ENCODE measurements at regions not wholly inside any gene's neighbourhood (a gene's known extent, or its start where the extent isn't known, plus 50 kb on each side); places are given as distances from the start of the nearest gene placed in this dataset.

DNA sequence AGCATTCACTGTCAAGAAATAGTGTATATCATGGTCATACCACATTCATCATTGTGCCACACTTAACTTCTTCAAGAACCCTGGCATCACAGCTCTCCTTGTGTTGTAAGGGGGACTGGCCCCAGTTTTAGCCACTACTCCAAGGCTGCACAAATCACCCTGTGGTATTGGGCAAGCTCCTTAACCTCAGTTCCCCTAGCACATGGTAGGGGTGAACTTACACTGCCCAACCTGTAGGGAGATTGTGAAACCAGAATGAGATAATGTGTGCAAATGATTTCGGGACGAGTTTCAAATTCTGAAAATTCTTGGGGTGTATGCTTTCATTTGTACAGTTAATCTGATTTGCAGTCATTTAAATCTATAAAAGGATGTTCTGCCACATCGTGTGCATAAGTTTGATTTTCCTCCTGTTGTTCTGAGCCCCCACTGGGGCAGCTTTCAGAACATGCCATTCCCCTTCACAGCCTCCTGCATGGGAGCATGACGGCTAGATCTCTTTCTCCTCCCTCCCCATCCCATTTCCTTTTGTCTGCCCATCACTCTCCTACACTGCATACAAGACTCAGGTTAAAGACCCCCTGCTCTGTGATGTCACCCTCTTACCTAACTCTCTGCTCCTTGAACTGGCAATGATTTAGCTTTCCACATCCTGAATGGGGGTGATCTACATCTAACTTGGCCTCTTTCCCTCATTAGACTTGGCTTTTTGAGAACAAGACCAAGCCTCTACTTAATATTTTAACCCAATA, 290.3 kb downstream of the CHRM3 start:
- Histone ChIP-seq H4K20me1 (replicated peaks in 1 of 2; ENCODE audit: control insufficient read depth in 1 of 2, insufficient read depth in 2 of 2, low read length in 2 of 2) (no peaks in the 10 kb centered on the region), H3K4me2 (ENCODE audit: insufficient read depth in 1 of 2, low read depth in 2 of 2, low read length in 2 of 2) (no peak overlapping the region), H2BK20ac (ENCODE audit: low read length) (no peak overlapping the region), H4K8ac (ENCODE audit: extremely low read depth, insufficient read depth, low read length) (no peak overlapping the region), H3K79me2 (ENCODE audit: control insufficient read depth in 1 of 2, insufficient read depth in 2 of 2, low read length in 2 of 2) (no peaks in the 10 kb centered on the region), H2BK15ac (ENCODE audit: low read length) (no peak overlapping the region), H3K4ac (replicated peaks; ENCODE audit: insufficient read length, low read depth, low read length) (no peak overlapping the region), H2AFZ (ENCODE audit: low read length) (no peak overlapping the region), H3K23ac (ENCODE audit: insufficient read length) (no peak overlapping the region), H2BK120ac (replicated peaks; ENCODE audit: low read depth, low read length) (no peak overlapping the region), H3K27me3 (replicated peaks in 1 of 4; ENCODE audit: control insufficient read depth in 3 of 4, extremely low read depth in 1 of 4, insufficient read depth in 3 of 4, low read length in 3 of 4) (no peaks in the 10 kb centered on the region; a peak in 1 of 7 replicates), H3K56ac (replicated peaks; ENCODE audit: insufficient read length, low read depth, low read length) (no peak overlapping the region), H3K36me3 (ENCODE audit: control insufficient read depth in 2 of 4, insufficient read depth in 4 of 4, low read length in 3 of 4) (no peaks in the 10 kb centered on the region), H2BK5ac (ENCODE audit: low read depth, low read length) (no peak overlapping the region), H3K27ac (ENCODE audit: low read depth, low read length) (no peak overlapping the region), H3K14ac (ENCODE audit: insufficient read length) (no peak overlapping the region), H4K5ac (ENCODE audit: insufficient read length, low read depth, low read length) (no peak overlapping the region), H3K4me3 (ENCODE audit: extremely low read depth in 1 of 4, insufficient read depth in 2 of 4, low read depth in 3 of 4, low read length in 4 of 4) (no peak overlapping the region), H2BK12ac (ENCODE audit: low read depth, low read length) (no peak overlapping the region), H3K4me1 (replicated peaks in 1 of 4; ENCODE audit: control insufficient read depth in 3 of 4, insufficient read depth in 4 of 4, low read length in 3 of 4) (peaks cover 0 to 11% (median 0%) of the 10 kb centered on the region in 4 experiments; a peak in 2 of 7 replicates), H3K9ac (replicated peaks in 1 of 4; ENCODE audit: extremely low read depth in 1 of 4, low read depth in 3 of 4, low read length in 3 of 4) (no peak overlapping the region), H4K91ac (replicated peaks; ENCODE audit: insufficient read length, low read length) (no peak overlapping the region), H3K23me2 (ENCODE audit: low read depth, low read length) (no peaks in the 10 kb centered on the region), H3K18ac (ENCODE audit: extremely low read depth, low read length) (no peak overlapping the region), H3K79me1 (ENCODE audit: low read depth, low read length) (no peaks in the 10 kb centered on the region), H2AK5ac (ENCODE audit: low read depth, low read length) (no peak overlapping the region), H3K9me3 (ENCODE audit: insufficient read depth in 2 of 2, low read depth in 1 of 2, low read length in 1 of 2) (no peaks in the 10 kb centered on the region)
- POLR2A ChIA-PET (ENCODE audit: partially characterized antibody): no interaction called here
- FAIRE-seq (peak; percentile 74), DNase-seq (ENCODE audit: low read depth in 1 of 2, low spot score in 2 of 2) (no peak)
- CTCF ChIA-PET (ENCODE audit: partially characterized antibody): interaction anchor here (0.8 to 2.7 kb wide), 17 partner anchors 9 to 312 kb away, joined by 3 to 18 read pairs (median 4); no protein-coding TSS in a partner anchor
- WGBS, 2 experiments (ENCODE audit: extremely low coverage in 1 of 2, insufficient coverage in 1 of 2, insufficient read length in 1 of 2, insufficient replicate concordance in 2 of 2, low coverage in 1 of 2, low lambda C conversion rate in 2 of 2, missing lambda C conversion rate in 1 of 2): 71% methylated on average over 4 of the region's 4 CpGs; no CpG with 5 or more reads in 1 of the 2 experiments
- TF ChIP-seq BRCA1 (IDR thresholded peaks at IDR 0.05; ENCODE audit: low read depth, low read length): no peak
- no peak for TF ChIP-seq TBP (IDR thresholded peaks at IDR 0.05; ENCODE audit: low read depth, low read length)
- no peak for TF ChIP-seq JUN (IDR thresholded peaks at IDR 0.05; ENCODE audit: low read depth, low read length)
- TF ChIP-seq FOSL1 (IDR thresholded peaks at IDR 0.05; ENCODE audit: insufficient read depth, low read depth, low read length): no peak
- TF ChIP-seq EP300 (IDR thresholded peaks at IDR 0.05; ENCODE audit: borderline replicate concordance in 1 of 2, low read depth in 2 of 2, low read length in 2 of 2): no peak
- no peak for TF ChIP-seq RNF2 (IDR thresholded peaks at IDR 0.05; ENCODE audit: borderline replicate concordance, low read depth, low read length, missing control alignments, poor library complexity, severe bottlenecking)
- peak; percentile 51; the same call in 1 of the 2 replicates for TF ChIP-seq CEBPB (IDR thresholded peaks at IDR 0.05; ENCODE audit: low read depth, low read length)
- no peak for TF ChIP-seq E2F6 (IDR thresholded peaks at IDR 0.05)
- TF ChIP-seq NRF1 (IDR thresholded peaks at IDR 0.05; ENCODE audit: low read depth, low read length): no peak

Measured in H1 (cell line).